Stomach smooth muscle (tissue), 2 donors: ENCODE measurements at regions not wholly inside any gene's neighbourhood (a gene's known extent, or its start where the extent isn't known, plus 50 kb on each side); places are given as distances from the start of the nearest gene placed in this dataset.

Source experiments
- H3K27ac ChIP-seq: one replicate; pipeline ENCODE4 v1.7.0; 2013; ENCODE audit warnings: mild to moderate bottlenecking, low read length, inconsistent platforms
- H3K27me3 ChIP-seq, 2 donors: one replicate each; pipeline ENCODE4 v1.7.0; 2013; ENCODE audit warnings: low read length in 2 of 2; ENCODE audit not compliant: insufficient read depth in 2 of 2, control insufficient read depth in 1 of 2
- H3K36me3 ChIP-seq, 2 donors: one replicate each; pipeline ENCODE4 v1.7.0; 2013; ENCODE audit warnings: low read length in 2 of 2; ENCODE audit not compliant: control insufficient read depth in 2 of 2, insufficient read depth in 2 of 2
- H3K4me1 ChIP-seq: one replicate; pipeline ENCODE4 v1.7.0; 2013; ENCODE audit warnings: low read length; ENCODE audit not compliant: control insufficient read depth, insufficient read depth
- H3K4me3 ChIP-seq, 2 donors: one replicate each; pipeline ENCODE4 v1.7.0; 2013; ENCODE audit warnings: low read length in 2 of 2
- H3K9ac ChIP-seq, 2 donors: one replicate each; pipeline ENCODE4 v1.7.0; 2013; ENCODE audit warnings: low read length in 2 of 2, mild to moderate bottlenecking in 1 of 2
- H3K9me3 ChIP-seq, 2 donors: one replicate each; pipeline ENCODE4 v1.7.0; 2013; ENCODE audit warnings: low read length in 2 of 2; ENCODE audit not compliant: control insufficient read depth in 2 of 2
- donor health status: healthy.
- donor health status: Pancreatic carcinoma.

- Histone ChIP-seq H3K4me1 (no peaks in the 10 kb centered on the region), H3K27ac (no peak overlapping the region), H3K36me3 (no peaks in the 10 kb centered on the region), H3K9me3 (no peaks in the 10 kb centered on the region), H3K27me3 (no peaks in the 10 kb centered on the region), H3K9ac (no peak overlapping the region), H3K4me3 (no peak overlapping the region)
Observed at GRCh38 chr4:14233126-14233525, 605.6 kb upstream of the BOD1L1 start.

GRCh38 chr4:14234307-14234706, 606.8 kb upstream of the BOD1L1 start:
- H3K4me3 ChIP-seq: no peak overlapping the region
- no peaks in the 10 kb centered on the region for H3K36me3 ChIP-seq
- H3K4me1 ChIP-seq: no peaks in the 10 kb centered on the region
- no peak overlapping the region for H3K9ac ChIP-seq
- H3K9me3 ChIP-seq: no peaks in the 10 kb centered on the region
- H3K27ac ChIP-seq: no peak overlapping the region
- H3K27me3 ChIP-seq: no peaks in the 10 kb centered on the region

- H3K27ac ChIP-seq: no peak overlapping the region
- no peaks in the 10 kb centered on the region for H3K9me3 ChIP-seq
- no peaks in the 10 kb centered on the region for H3K36me3 ChIP-seq
- H3K27me3 ChIP-seq: no peaks in the 10 kb centered on the region
- no peak overlapping the region for H3K4me3 ChIP-seq
- H3K4me1 ChIP-seq: no peaks in the 10 kb centered on the region
- no peak overlapping the region for H3K9ac ChIP-seq
Observed at GRCh38 chr4:14236359-14236758, 608.8 kb upstream of the BOD1L1 start.

- Histone ChIP-seq H3K9ac (no peak overlapping the region), H3K4me3 (no peak overlapping the region), H3K9me3 (no peaks in the 10 kb centered on the region), H3K27me3 (no peaks in the 10 kb centered on the region), H3K4me1 (no peaks in the 10 kb centered on the region), H3K27ac (no peak overlapping the region), H3K36me3 (no peaks in the 10 kb centered on the region)
Observed at GRCh38 chr4:14237911-14238310, 610.4 kb upstream of the BOD1L1 start.

DNA sequence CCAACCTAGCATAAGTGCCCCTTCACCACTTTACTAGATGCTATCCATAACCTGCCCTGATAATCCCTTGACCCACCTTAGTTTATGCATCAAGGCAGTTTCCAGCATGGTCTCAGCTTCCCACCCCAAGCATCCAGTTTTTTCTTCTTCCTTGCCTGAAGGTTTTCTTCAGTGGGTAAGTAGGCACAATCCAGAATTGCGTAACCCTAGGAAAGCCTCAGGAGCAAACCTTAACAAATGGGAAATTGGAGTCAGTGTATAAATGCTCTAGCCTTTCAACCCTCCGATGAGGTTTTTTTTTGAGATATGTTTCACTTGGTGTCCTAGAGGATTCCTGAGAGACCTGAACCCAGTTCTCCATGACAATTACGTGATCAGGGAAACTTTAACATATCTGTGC, 614.0 kb upstream of the BOD1L1 start:
- H3K4me3 ChIP-seq: no peak overlapping the region
- H3K4me1 ChIP-seq: no peaks in the 10 kb centered on the region
- H3K9ac ChIP-seq: no peak overlapping the region
- no peaks in the 10 kb centered on the region for H3K27me3 ChIP-seq
- no peak overlapping the region for H3K27ac ChIP-seq
- no peaks in the 10 kb centered on the region for H3K36me3 ChIP-seq
- H3K9me3 ChIP-seq: no peaks in the 10 kb centered on the region

- Histone ChIP-seq H3K4me3 (no peak overlapping the region), H3K9ac (no peak overlapping the region), H3K36me3 (no peaks in the 10 kb centered on the region), H3K9me3 (no peaks in the 10 kb centered on the region), H3K4me1 (no peaks in the 10 kb centered on the region), H3K27ac (no peak overlapping the region), H3K27me3 (no peaks in the 10 kb centered on the region)
Observed at GRCh38 chr4:14247767-14248166, 620.2 kb upstream of the BOD1L1 start.

DNA sequence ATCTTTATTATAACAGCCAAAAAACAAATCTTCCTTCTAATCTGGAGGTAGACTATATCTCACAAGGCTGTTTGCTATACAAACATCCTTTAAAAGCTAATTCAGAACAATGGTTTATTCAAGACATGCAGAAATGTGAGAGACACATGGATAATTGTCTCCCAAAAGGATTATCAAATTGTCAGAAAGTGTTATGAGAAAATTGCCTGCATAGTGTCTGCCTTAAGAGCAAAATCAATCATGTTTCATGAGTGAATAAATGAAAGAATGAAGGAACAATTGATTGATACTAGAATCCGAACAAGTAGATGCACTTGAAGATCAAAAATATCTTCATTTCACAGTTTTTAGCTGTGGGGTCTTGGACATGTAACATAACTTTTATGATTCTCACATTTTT, 621.7 kb upstream of the BOD1L1 start:
- Histone ChIP-seq H3K4me3 (no peak overlapping the region), H3K27me3 (no peaks in the 10 kb centered on the region), H3K9ac (no peak overlapping the region), H3K27ac (no peak overlapping the region), H3K9me3 (no peaks in the 10 kb centered on the region), H3K4me1 (no peaks in the 10 kb centered on the region), H3K36me3 (no peaks in the 10 kb centered on the region)

DNA sequence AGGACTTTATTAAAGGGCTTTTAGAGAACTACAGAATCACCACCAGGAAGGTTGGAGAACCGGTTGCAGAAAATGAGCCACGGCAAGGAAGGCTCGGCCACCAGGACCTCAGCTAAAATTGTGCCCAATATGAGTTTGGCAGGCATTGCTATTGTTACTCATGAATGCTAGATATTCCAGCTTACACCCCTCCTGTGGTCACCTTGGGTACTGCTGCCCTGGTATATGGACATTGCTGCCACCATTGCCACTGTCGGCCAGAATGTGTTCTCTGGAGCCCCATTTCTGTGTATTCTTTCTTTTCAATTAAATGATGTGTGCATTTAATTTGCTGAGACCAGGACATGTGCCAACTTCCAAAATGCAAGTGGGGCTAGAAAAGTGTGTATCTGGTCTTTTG, 626.7 kb upstream of the BOD1L1 start:
- H3K4me1 ChIP-seq: no peaks in the 10 kb centered on the region
- H3K27me3 ChIP-seq: no peaks in the 10 kb centered on the region
- H3K27ac ChIP-seq: no peak overlapping the region
- H3K4me3 ChIP-seq: no peak overlapping the region
- H3K36me3 ChIP-seq: no peaks in the 10 kb centered on the region
- no peaks in the 10 kb centered on the region for H3K9me3 ChIP-seq
- no peak overlapping the region for H3K9ac ChIP-seq

DNA sequence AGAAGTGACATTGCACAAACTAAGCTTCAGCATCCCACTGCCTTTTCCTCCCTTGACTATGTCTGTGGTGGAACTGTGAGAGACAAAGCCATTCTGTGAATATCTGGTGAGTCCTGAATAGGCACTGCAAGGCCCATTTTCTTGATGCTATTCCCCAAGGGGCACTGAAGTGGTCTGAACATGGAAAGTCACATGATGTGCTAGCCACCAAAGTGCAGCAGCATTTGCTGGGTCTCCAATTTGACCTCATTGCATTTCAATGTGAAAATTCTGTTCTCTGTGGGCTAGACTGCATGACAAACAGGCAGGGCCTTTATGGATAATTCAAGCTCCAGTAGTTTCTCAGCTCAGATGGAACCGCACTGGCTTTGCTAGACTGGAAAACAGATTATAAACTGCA, 627.4 kb upstream of the BOD1L1 start:
- no peak overlapping the region for H3K4me3 ChIP-seq
- H3K27me3 ChIP-seq: no peaks in the 10 kb centered on the region
- H3K36me3 ChIP-seq: no peaks in the 10 kb centered on the region
- no peak overlapping the region for H3K27ac ChIP-seq
- H3K9ac ChIP-seq: no peak overlapping the region
- no peaks in the 10 kb centered on the region for H3K9me3 ChIP-seq
- no peaks in the 10 kb centered on the region for H3K4me1 ChIP-seq

DNA sequence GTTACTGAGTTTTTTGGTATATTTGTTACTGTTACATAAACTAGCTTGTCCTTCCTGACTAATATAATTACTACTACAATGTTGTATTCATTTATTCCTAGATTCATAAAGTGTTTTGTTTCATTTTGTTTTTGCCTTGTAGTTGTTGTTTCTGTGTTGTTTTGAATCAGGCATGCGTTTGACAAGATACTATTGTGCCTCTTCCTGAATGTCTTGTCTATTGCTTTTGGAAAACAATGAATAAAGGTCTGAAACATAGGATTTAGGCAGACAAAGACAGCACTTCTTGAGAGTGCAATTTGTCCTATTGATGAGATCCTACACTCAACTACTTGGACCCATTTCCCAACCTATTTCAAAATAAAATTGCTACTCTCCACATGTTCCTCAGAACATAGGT, 630.4 kb upstream of the BOD1L1 start:
- H3K4me1 ChIP-seq: no peaks in the 10 kb centered on the region
- no peak overlapping the region for H3K27ac ChIP-seq
- no peak overlapping the region for H3K4me3 ChIP-seq
- H3K36me3 ChIP-seq: no peaks in the 10 kb centered on the region
- H3K27me3 ChIP-seq: no peaks in the 10 kb centered on the region
- no peak overlapping the region for H3K9ac ChIP-seq
- no peaks in the 10 kb centered on the region for H3K9me3 ChIP-seq

DNA sequence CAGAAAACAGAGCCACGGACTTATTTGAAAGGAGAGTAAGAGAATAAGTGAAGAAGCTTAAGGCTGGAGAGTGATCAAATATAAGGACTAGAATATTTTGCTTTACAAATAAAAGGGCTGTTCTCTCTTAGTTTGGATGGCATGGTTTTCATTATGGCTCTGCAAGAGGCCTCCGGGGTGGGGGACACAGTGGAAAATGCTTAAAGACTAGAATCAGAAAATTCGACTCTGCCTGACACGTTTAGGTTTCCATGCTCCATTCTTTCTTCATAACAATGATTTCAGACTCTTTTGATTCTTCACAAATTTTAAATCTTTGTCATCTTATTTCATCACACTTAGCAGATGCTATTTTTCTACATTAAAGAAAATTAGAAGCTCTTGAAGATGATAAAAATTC, 632.4 kb upstream of the BOD1L1 start:
- H3K36me3 ChIP-seq: no peaks in the 10 kb centered on the region
- H3K4me3 ChIP-seq: no peak overlapping the region
- H3K9ac ChIP-seq: no peak overlapping the region

DNA sequence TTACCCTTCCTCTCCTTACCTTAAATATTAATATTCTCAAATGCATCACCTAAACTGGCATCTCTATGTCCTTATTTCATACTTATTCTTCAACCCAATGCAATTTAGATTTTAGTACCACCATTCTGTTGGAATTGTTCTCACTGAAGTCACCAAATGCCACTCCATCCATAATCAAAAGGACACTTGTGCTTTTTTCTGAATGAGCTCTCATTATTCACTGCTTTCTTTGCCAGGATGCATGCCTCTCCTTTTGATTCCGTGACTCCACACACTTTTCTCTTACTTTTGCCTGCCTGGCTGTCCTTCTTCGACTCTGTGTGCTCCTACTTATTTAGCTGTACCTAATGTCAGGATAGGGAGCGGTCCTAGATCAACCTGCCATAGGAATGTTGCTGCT, 633.1 kb upstream of the BOD1L1 start:
- H3K4me3 ChIP-seq: no peak overlapping the region

More for the DNA sequence above, 632.4 kb upstream of the BOD1L1 start:
- Histone ChIP-seq H3K27me3 (no peaks in the 10 kb centered on the region), H3K4me1 (no peaks in the 10 kb centered on the region), H3K9me3 (no peaks in the 10 kb centered on the region), H3K27ac (no peak overlapping the region)

More for the DNA sequence above, 633.1 kb upstream of the BOD1L1 start:
- H3K27me3 ChIP-seq: no peaks in the 10 kb centered on the region
- H3K27ac ChIP-seq: no peak overlapping the region
- no peak overlapping the region for H3K9ac ChIP-seq
- H3K36me3 ChIP-seq: no peaks in the 10 kb centered on the region
- no peaks in the 10 kb centered on the region for H3K9me3 ChIP-seq
- H3K4me1 ChIP-seq: no peaks in the 10 kb centered on the region
